Right atrium auricular region (tissue), 2 donors: ENCODE measurements at regions not wholly inside any gene's neighbourhood (a gene's known extent, or its start where the extent isn't known, plus 50 kb on each side); places are given as distances from the start of the nearest gene placed in this dataset.
"Not testable (repeated sequence)": the region's sequence is repeated elsewhere in the genome, so short reads cannot be mapped to it uniquely, and the experiment has no call there.

ENCODE experiments used
- DNase-seq: peaks from one replicate; pipeline ENCODE4 v3.0.0-alpha.2; 2019; ENCODE audit warnings: low spot score
- H3K27ac ChIP-seq, 2 donors: fragments of 200-600 bp; sonication (generic); 1 replicate in 1 of 2; 2 replicates in 1 of 2; pipeline ENCODE4 v1.5.1; 2016 to 2019
- H3K27me3 ChIP-seq, 2 donors: fragments of 200-600 bp; sonication (generic); one replicate each; pipeline versions ENCODE4 v1.5.1 to v1.6.0; 2017 to 2019
- H3K36me3 ChIP-seq: fragments of 200-600 bp; sonication (generic); one replicate; pipeline ENCODE4 v1.5.1; 2016
- H3K4me1 ChIP-seq, 2 donors: fragments of 200-600 bp; sonication (generic); one replicate each; pipeline versions ENCODE4 v1.5.1 to v1.6.0; 2017 to 2019
- H3K4me3 ChIP-seq, 2 donors: fragments of 200-600 bp; sonication (generic); 1 replicate in 1 of 2; 2 replicates in 1 of 2; pipeline ENCODE4 v1.5.1; 2017 to 2019; ENCODE audit warnings: mild to moderate bottlenecking in 1 of 2, moderate library complexity in 1 of 2
- H3K9me3 ChIP-seq, 2 donors: fragments of 200-600 bp; sonication (generic); one replicate each; pipeline ENCODE4 v1.5.1; 2019
- CTCF ChIP-seq, 2 donors: fragments of 200-600 bp; sonication (generic); IDR thresholded peaks; one replicate each; pipeline ENCODE4 v1.5.1; 2019; ENCODE audit warnings: antibody characterized with exemption in 2 of 2

- Histone ChIP-seq H3K36me3 (no peaks in the 10 kb centered on the region), H3K27ac (no peak overlapping the region), H3K9me3 (no peaks in the 10 kb centered on the region), H3K4me1 (no peaks in the 10 kb centered on the region), H3K4me3 (no peak overlapping the region), H3K27me3 (no peaks in the 10 kb centered on the region)
- no peak for TF ChIP-seq CTCF (IDR thresholded peaks at IDR 0.05)
- no peak for DNase-seq
These were observed 255.8 kb downstream of the SOX3 start for GRCh38 chrX:140249088-140249487.

- no peak overlapping the region for H3K27ac ChIP-seq
- no peaks in the 10 kb centered on the region for H3K4me1 ChIP-seq
- no peak overlapping the region for H3K4me3 ChIP-seq
- no peak for TF ChIP-seq CTCF (IDR thresholded peaks at IDR 0.05)
- H3K27me3 ChIP-seq, result no peaks in the 10 kb centered on the region
- H3K9me3 ChIP-seq, result no peaks in the 10 kb centered on the region
- no peak for DNase-seq
- no peaks in the 10 kb centered on the region for H3K36me3 ChIP-seq
These were observed 263.9 kb upstream of the CXorf66 start for GRCh38 chrX:140229191-140229590.

GRCh38 chrX:140226037-140226436, 260.7 kb upstream of the CXorf66 start:
- H3K27ac ChIP-seq, DNase-seq, H3K4me1 ChIP-seq, H3K9me3 ChIP-seq, H3K36me3 ChIP-seq, H3K4me3 ChIP-seq, H3K27me3 ChIP-seq: not testable (repeated sequence)

GRCh38 chrX:140215894-140216293, 250.6 kb upstream of the CXorf66 start:
- not testable (repeated sequence) for H3K4me1 ChIP-seq, H3K36me3 ChIP-seq, DNase-seq, H3K27ac ChIP-seq, H3K9me3 ChIP-seq, H3K4me3 ChIP-seq, H3K27me3 ChIP-seq

GRCh38 chrX:140214518-140214917, 249.2 kb upstream of the CXorf66 start:
- H3K36me3 ChIP-seq, H3K27me3 ChIP-seq, H3K27ac ChIP-seq, H3K4me1 ChIP-seq, DNase-seq, H3K4me3 ChIP-seq, H3K9me3 ChIP-seq: not testable (repeated sequence)

GRCh38 chrX:140206657-140207056, 241.3 kb upstream of the CXorf66 start:
- DNase-seq, result no peak
- no peaks in the 10 kb centered on the region for H3K27me3 ChIP-seq
- H3K4me1 ChIP-seq, result no peaks in the 10 kb centered on the region
- no peak overlapping the region for H3K4me3 ChIP-seq
- H3K9me3 ChIP-seq, result no peaks in the 10 kb centered on the region
- H3K36me3 ChIP-seq, result no peaks in the 10 kb centered on the region
- no peak overlapping the region for H3K27ac ChIP-seq
- TF ChIP-seq CTCF (IDR thresholded peaks at IDR 0.05), result no peak

- no peak for DNase-seq
- Histone ChIP-seq H3K27me3 (no peaks in the 10 kb centered on the region), H3K4me1 (no peaks in the 10 kb centered on the region), H3K27ac (no peak overlapping the region), H3K4me3 (no peak overlapping the region), H3K9me3 (no peaks in the 10 kb centered on the region), H3K36me3 (no peaks in the 10 kb centered on the region)
- TF ChIP-seq CTCF (IDR thresholded peaks at IDR 0.05), result no peak
These were observed 225.3 kb upstream of the CXorf66 start for GRCh38 chrX:140190441-140191108.
